Hepatocyte (in vitro differentiated cells): ENCODE measurements at regions not wholly inside any gene's neighbourhood (a gene's known extent, or its start where the extent isn't known, plus 50 kb on each side); places are given as distances from the start of the nearest gene placed in this dataset.

Experiments used
- CTCF ChIP-seq: fragments of 200-600 bp; sonication (generic); IDR thresholded peaks from 2 replicates; pipeline ENCODE4 v1.5.1; 2016; ENCODE audit warnings: antibody characterized with exemption, mild to moderate bottlenecking; ENCODE audit not compliant: poor library complexity
- EZH2 ChIP-seq: fragments of 200-600 bp; sonication (generic); IDR thresholded peaks from 2 replicates; pipeline ENCODE4 v1.6.1; 2016; ENCODE audit warnings: antibody characterized with exemption, mild to moderate bottlenecking, borderline replicate concordance
- EZH2phosphoT487 ChIP-seq: fragments of 200-600 bp; sonication (generic); IDR thresholded peaks from one replicate; pipeline ENCODE4 v1.6.1; 2018; ENCODE audit warnings: antibody characterized with exemption, mild to moderate bottlenecking, low read depth, moderate library complexity; ENCODE audit not compliant: unreplicated experiment, severe bottlenecking

GRCh38 chr6:134427721-134428120, 109.8 kb upstream of the SGK1 start:
- TF ChIP-seq CTCF (no peak), EZH2 (no peak), EZH2phosphoT487 (no peak)
